MM.1S (cell line): ENCODE measurements at regions not wholly inside any gene's neighbourhood (a gene's known extent, or its start where the extent isn't known, plus 50 kb on each side); places are given as distances from the start of the nearest gene placed in this dataset.
A peak's percentile ranks its signal among the peaks of the same experiment; 100 is the strongest.

Source experiments
- DNase-seq: peaks from one replicate; pipeline ENCODE4 v3.0.0-alpha.2; 2015
- H2AFZ ChIP-seq: fragments of 300-600 bp; sonication (generic); 2 replicates; pipeline ENCODE4 v1.6.0; 2016; ENCODE audit warnings: antibody characterized with exemption, low read length
- H3F3A ChIP-seq: fragments of 300-600 bp; sonication (generic); 2 replicates; pipeline ENCODE4 v1.6.1; 2016; ENCODE audit warnings: mild to moderate bottlenecking, antibody characterized with exemption, low read length, moderate library complexity, mixed read lengths; ENCODE audit not compliant: insufficient read depth
- H3K27ac ChIP-seq: fragments of 300-600 bp; sonication (generic); 2 replicates; pipeline ENCODE4 v1.5.1; 2016; ENCODE audit warnings: mild to moderate bottlenecking, low read length
- H3K27me3 ChIP-seq: fragments of 300-600 bp; sonication (generic); replicated peaks from 2 replicates; pipeline ENCODE4 v1.6.0; 2016; ENCODE audit warnings: low read length; ENCODE audit not compliant: insufficient read depth
- H3K36me3 ChIP-seq: fragments of 300-600 bp; sonication (generic); replicated peaks from 2 replicates; pipeline ENCODE4 v1.6.1; 2016; ENCODE audit warnings: mild to moderate bottlenecking, low read length, mixed read lengths; ENCODE audit not compliant: insufficient read depth
- H3K4me1 ChIP-seq: fragments of 300-600 bp; sonication (generic); 2 replicates; pipeline ENCODE4 v1.6.1; 2016; ENCODE audit warnings: low read length, mixed read lengths
- H3K4me2 ChIP-seq: fragments of 300-600 bp; sonication (generic); 2 replicates; pipeline ENCODE4 v1.6.0; 2016; ENCODE audit warnings: low read depth, low read length
- H3K4me3 ChIP-seq: fragments of 300-600 bp; sonication (generic); 2 replicates; pipeline ENCODE4 v1.5.1; 2016; ENCODE audit warnings: low read length, mixed read lengths
- H3K79me2 ChIP-seq: fragments of 300-600 bp; sonication (generic); 2 replicates; pipeline ENCODE4 v1.6.1; 2016; ENCODE audit warnings: mixed run types, low read length, mixed read lengths
- H3K9ac ChIP-seq: fragments of 300-600 bp; sonication (generic); 2 replicates; pipeline ENCODE4 v1.6.1; 2016; ENCODE audit warnings: low read length, mixed read lengths
- H3K9me2 ChIP-seq: fragments of 300-600 bp; sonication (generic); replicated peaks from 2 replicates; pipeline ENCODE4 v1.6.1; 2016; ENCODE audit warnings: mild to moderate bottlenecking, low read length, mixed read lengths; ENCODE audit not compliant: insufficient read depth
- H3K9me3 ChIP-seq: fragments of 300-600 bp; sonication (generic); replicated peaks from 2 replicates; pipeline ENCODE4 v1.6.1; 2016; ENCODE audit warnings: mild to moderate bottlenecking, low read length, mixed read lengths; ENCODE audit not compliant: insufficient read depth
- H4K20me1 ChIP-seq: fragments of 300-600 bp; sonication (generic); 2 replicates; pipeline ENCODE4 v1.6.1; 2016; ENCODE audit warnings: mild to moderate bottlenecking, low read length, moderate library complexity, mixed read lengths; ENCODE audit not compliant: insufficient read depth
- CTCF ChIP-seq: fragments of 300-600 bp; sonication (generic); IDR thresholded peaks from 2 replicates; pipeline ENCODE4 v1.5.1; 2016; ENCODE audit warnings: antibody characterized with exemption, low read length, mixed read lengths
- EZH2 ChIP-seq: fragments of 300-600 bp; sonication (generic); optimal IDR thresholded peaks from 2 replicates; pipeline ENCODE3; 2017; ENCODE audit warnings: low read depth, mild to moderate bottlenecking, antibody characterized with exemption, low read length, mixed read lengths
- EZH2phosphoT487 ChIP-seq: fragments of 300-600 bp; sonication (generic); IDR thresholded peaks from 2 replicates; pipeline ENCODE4 v1.6.1; 2018; ENCODE audit warnings: antibody characterized with exemption, low read length

GRCh38 chr11:26096451-26096850 is 235.5 kb upstream of the ANO3 start:
- TF ChIP-seq EZH2 (no peak), EZH2phosphoT487 (no peak), CTCF (no peak)
- H3K4me2 ChIP-seq = no peak overlapping the region
- H3K4me3 ChIP-seq = no peak overlapping the region
- DNase-seq = no peak
- H3K27me3 ChIP-seq = no peaks in the 10 kb centered on the region
- H2AFZ ChIP-seq = no peak overlapping the region
- H3K9me2 ChIP-seq = no peaks in the 10 kb centered on the region
- H3K27ac ChIP-seq = no peak overlapping the region
- H3K9me3 ChIP-seq = 0 out of 2 replicates have a peak, but pooled peaks cover 5% of the 10 kb centered on the region
- no peaks in the 10 kb centered on the region for H4K20me1 ChIP-seq
- H3K4me1 ChIP-seq = no peaks in the 10 kb centered on the region
- H3K79me2 ChIP-seq = no peaks in the 10 kb centered on the region
- no peaks in the 10 kb centered on the region for H3K36me3 ChIP-seq
- H3K9ac ChIP-seq = no peak overlapping the region
- no peaks in the 10 kb centered on the region for H3F3A ChIP-seq

GRCh38 chr11:26102325-26102724 is 229.6 kb upstream of the ANO3 start:
- DNase-seq = no peak
- no peak overlapping the region for H3K4me3 ChIP-seq
- no peaks in the 10 kb centered on the region for H3K27me3 ChIP-seq
- H3K36me3 ChIP-seq = no peaks in the 10 kb centered on the region
- H3K4me1 ChIP-seq = peaks cover 23% of the 10 kb centered on the region
- H3K9me3 ChIP-seq = 0 out of 2 replicates have a peak, but pooled peaks cover 6% of the 10 kb centered on the region
- no peak overlapping the region for H3K27ac ChIP-seq
- no peaks in the 10 kb centered on the region for H3K79me2 ChIP-seq
- H2AFZ ChIP-seq = 0 out of 2 replicates have a peak overlapping the region, but pooled peaks have one; percentile 16
- no peak overlapping the region for H3K9ac ChIP-seq
- H3F3A ChIP-seq = no peaks in the 10 kb centered on the region
- H4K20me1 ChIP-seq = no peaks in the 10 kb centered on the region
- no peak for TF ChIP-seq EZH2phosphoT487
- no peak for TF ChIP-seq EZH2
- no peak for TF ChIP-seq CTCF
- H3K9me2 ChIP-seq = no peaks in the 10 kb centered on the region
- no peak overlapping the region for H3K4me2 ChIP-seq

GRCh38 chr11:26105762-26106423 is 226.0 kb upstream of the ANO3 start:
- Histone ChIP-seq H2AFZ (0 out of 2 replicates have a peak overlapping the region, but pooled peaks have one; percentile 27), H3K4me2 (peak overlapping the region; percentile 27), H3K79me2 (no peaks in the 10 kb centered on the region), H4K20me1 (no peaks in the 10 kb centered on the region), H3K4me1 (peaks cover 46% of the 10 kb centered on the region), H3K27me3 (no peaks in the 10 kb centered on the region), H3F3A (peaks cover 7% of the 10 kb centered on the region), H3K4me3 (no peak overlapping the region), H3K9me3 (0 out of 2 replicates have a peak, but pooled peaks cover 3% of the 10 kb centered on the region), H3K9ac (no peak overlapping the region), H3K36me3 (no peaks in the 10 kb centered on the region), H3K27ac (peak overlapping the region; percentile 56; the same call in 1 of the 2 replicates), H3K9me2 (no peaks in the 10 kb centered on the region)
- peak; percentile 36 for DNase-seq
- TF ChIP-seq EZH2phosphoT487 (no peak), EZH2 (no peak), CTCF (no peak)
